ENCODE measurements at regions not wholly inside any gene's neighbourhood (a gene's known extent, or its start where the extent isn't known, plus 50 kb on each side); places are given as distances from the start of the nearest gene placed in this dataset.

DNA sequence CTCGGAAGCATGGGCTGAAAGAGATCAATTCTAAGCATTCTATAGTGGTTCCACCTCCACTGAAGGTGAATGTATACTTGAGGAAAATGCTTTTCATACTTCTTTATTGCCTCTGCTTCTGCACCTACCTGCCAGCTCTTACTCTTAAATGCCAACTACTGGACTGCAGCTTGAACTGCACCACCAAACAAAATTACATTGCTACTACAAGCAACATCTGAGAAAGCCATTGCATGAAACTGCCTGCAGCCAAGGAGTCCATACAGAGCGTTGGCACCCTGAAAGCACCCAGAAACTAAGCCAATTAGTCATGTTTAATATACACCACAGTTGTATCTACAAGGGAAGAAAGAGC lies 440.9 kb downstream of the BTBD3 start:
- DNase-seq (ENCODE audit: low read depth in 2 of 2): no peak

DNA sequence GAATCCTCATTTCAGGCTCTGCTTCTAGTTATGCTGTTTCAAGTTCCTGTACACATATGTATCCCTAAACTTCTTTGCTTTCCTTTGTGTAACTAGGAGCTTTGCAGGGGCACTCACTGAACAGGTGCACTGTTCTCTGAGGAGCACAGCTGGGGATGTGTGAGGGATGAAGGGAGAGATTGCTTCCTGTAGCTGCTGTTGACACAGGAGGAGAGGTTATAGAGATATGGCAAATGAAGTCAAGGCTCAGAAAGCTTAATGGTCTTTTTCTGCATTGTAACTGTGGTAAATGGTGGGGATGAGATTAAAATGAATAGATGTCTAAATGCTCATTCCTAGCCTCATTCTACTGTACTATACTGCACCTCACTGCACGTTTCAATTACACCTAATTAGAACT lies 454.3 kb downstream of the BTBD3 start:
- no peak for DNase-seq (ENCODE audit: low read depth in 2 of 2)

DNA sequence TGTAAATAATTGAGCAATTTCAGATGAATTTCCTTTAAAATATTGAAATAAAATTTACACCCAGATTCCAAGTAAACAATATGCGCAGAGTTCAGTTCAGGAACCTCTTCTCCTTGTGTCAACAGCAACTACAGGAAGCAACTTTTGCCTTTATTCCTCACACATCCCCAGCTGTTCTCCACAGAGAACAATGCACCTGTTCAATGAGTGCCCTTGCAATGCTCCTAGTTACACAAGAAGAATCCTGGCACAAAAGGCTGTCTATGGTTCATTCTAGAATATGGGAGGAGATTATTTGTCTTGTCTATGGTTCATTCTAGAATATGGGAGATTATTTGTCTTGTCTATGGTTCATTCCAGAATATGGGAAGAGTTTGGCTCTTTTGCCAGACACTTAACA lies 454.9 kb downstream of the BTBD3 start:
- no peak for DNase-seq (ENCODE audit: low read depth in 2 of 2)

DNA sequence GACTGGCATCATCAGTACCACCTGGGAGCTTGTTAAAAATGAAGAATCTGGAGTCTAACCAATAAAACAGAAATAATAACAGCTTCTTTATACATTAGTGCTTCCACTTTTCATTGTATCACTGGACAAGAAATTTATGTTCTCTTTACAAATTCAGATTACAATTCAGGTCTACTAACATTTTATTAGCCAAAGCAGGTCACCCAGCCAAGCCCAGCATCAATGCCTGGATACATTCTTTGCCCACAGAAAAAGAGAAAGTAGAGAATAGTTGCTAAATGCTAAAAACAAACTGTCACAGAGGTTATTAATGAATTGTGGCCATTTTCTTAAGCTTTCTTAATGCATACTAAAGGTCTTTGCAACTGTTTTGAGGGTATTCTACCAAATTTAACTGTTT lies 458.3 kb downstream of the BTBD3 start:
- DNase-seq (ENCODE audit: low read depth in 2 of 2): no peak

DNA sequence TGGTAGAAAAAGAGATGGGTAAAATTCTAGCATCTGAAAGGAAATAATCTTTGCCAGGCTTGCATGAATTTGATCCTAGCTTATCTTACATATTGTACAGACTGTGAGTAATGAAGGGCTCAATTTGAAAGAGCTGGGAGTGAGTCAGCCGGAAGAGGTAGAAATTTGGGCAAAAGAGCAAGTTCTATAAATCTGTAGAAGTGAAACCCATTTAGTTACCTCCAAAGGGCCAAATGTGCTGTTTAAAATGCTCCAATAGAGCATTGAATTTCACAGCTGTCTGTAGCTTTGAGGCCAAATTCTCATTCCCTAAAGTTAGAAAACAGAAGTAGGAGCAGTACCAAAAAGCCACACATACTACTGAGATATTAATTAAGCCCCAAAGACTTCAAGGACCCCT lies 466.1 kb downstream of the BTBD3 start:
- no peak for DNase-seq (ENCODE audit: low read depth in 2 of 2)

DNA sequence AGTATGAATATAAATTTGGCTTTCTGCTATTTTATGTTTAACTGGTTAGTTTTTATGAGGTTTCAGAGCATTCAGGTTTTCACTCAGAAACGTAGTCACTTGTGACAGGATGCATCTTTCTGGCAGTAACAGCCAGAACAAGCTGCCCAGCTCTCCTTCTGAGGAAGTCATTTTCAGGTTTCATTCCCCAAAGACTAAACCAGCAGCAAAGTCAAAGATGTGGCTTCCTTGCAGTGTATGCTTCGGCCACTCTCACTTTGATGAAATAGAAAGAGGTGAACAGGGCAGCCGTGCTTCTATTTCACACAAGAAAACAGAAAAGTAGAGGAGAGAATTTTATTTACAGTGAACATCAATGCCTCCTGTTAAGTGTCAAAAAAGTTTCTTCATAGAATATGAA lies 469.1 kb downstream of the BTBD3 start:
- no peak for DNase-seq (ENCODE audit: low read depth in 2 of 2)

DNA sequence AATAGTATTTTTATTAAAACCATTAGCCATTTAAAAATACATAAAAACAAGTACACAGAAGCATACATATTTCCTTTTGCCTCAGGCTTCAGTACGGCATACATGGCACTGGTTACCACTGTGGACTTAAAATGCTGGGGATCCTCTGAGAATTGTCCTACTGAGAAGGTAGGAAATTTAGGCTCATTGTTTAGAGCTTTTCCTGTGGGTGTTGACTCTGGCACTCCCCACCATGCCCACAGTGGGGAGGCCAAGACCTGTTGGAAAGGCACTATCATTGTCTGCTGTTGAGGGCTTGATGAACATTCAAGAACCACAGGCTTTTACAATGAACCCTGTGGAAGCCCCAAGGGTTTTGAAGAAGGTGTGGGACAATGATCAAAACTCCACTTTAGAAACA lies 473.4 kb downstream of the BTBD3 start:
- no peak for DNase-seq (ENCODE audit: low read depth in 2 of 2)

DNA sequence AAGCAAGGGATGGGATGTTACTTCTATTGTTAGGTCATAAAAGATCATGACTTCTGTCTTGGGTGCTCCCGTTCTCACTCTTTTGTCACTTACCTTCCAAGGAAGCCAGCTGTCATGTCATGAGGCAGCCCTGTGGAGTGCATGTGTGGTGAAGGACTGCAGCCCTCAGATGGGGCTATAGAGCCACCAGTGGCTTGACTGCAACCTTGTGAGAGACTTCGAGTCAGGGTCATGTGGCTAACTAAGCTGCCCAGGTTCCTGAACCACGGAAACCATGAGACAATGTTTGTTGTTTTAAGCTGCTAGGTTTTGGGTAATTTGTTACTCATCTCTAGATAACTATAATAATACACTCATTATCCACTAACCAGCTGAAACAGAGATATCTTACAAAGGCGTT lies 477.1 kb downstream of the BTBD3 start:
- no peak for DNase-seq (ENCODE audit: low read depth in 2 of 2)

DNA sequence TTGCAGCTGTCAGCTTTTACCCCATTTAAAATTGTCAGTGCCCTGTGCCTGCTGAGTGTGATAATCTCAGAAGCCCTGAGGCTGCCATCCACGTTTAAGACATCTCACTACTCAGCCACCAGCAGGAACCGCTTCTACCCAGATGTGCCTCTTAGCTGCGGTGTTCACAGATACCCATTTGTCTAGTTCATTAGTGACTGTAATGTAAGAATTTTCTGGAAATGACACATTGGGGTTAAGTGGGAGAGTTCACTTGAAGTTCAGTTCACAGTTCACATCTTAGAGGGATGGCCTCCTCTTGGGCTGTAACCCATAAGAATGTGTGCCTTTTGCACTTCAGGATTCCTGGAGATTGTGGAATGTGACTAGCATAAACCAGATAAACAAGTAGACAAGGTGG lies 477.7 kb downstream of the BTBD3 start:
- no peak for DNase-seq (ENCODE audit: low read depth in 2 of 2)

DNA sequence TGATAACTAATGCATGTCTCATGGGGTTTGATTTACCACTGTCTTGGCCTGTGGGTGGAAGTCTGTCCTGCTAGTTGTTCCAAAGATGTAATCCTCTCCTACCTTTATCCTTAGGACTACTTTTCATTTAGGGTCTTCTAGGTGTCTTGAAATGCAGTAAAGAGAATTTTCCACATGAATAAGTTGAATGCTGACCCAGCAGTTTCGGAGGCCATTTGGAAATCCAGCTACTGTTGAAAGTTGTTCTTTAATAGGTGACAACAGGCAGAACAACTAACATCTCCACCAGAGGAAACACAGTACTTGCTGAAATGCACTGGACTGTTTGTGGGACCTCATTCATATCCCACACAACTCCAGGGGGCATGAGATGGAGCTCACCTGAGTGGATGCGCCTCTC lies 478.1 kb downstream of the BTBD3 start:
- DNase-seq (ENCODE audit: low read depth in 2 of 2): no peak

DNA sequence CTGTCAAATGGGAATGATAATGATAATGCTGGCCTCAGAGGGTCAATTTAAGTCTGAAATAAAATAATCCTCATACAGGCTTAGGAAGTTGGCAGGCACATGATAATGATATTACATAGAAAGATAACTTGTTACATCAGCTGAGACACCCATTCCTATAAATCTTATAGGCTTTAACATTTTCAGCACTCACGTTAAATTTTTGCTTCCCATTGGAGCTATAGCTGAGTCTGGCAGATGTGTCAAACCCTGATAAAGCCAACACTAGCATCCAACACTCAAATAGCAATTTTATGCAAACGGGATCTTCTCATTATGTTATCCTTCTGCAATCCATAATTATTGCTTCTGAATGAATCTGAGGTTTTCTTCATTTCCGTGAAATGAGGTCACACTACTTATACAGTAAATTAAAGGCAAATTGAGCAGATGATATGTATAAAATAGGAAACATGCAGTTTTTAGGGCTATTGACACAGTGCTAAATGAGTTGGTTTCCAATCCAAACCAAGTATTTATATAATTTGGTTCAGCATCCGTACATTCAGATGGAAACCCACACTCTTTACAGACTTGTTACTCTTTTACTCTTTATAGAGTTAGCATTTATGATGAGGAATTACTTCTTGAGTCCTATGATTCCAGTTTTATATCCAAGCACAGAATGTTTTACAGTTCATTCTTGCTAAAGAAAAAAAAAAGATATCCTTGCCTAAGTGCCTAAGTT lies 481.6 kb downstream of the BTBD3 start:
- DNase-seq (ENCODE audit: low read depth in 2 of 2): no peak

DNA sequence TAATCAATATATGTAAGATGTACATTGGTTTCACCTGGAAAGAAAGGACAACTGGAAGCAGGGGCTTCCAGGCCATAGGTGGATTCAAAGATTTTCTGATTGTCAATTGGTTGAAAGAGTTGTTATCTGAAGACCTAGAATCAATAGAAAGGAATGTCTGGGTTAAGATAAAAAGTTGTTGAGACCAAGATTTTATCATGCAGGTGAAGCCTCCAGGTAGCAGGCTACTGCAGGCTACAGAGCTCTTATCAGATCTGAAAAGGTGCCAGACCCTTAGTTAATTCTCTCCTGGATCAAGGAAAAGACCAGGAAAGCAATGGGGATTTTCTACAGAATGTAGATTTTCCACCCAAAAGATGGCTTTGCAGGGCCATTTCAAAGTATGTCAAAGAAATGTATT lies 487.2 kb downstream of the BTBD3 start:
- DNase-seq (ENCODE audit: low read depth in 2 of 2): no peak

DNA sequence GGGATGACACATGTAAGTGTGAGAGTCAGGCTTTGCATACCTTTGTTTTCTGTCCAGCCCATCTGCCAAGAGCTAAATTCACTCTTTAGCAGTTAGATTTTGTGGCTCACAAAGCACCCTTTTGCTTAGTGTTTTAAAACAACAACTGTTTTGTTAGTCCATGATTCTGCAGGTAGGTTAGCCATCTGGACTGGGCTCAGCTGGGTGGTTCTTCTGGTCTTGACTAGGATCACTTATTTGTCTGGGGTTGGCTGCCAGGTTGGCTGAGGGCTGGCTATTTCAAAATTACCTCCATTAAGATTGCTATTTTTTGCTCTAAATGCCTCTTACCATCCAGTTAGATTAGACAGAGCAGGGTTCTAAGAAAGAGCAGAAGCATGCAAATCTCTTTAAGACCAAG lies 489.3 kb downstream of the BTBD3 start:
- DNase-seq (ENCODE audit: low read depth in 2 of 2): no peak

DNA sequence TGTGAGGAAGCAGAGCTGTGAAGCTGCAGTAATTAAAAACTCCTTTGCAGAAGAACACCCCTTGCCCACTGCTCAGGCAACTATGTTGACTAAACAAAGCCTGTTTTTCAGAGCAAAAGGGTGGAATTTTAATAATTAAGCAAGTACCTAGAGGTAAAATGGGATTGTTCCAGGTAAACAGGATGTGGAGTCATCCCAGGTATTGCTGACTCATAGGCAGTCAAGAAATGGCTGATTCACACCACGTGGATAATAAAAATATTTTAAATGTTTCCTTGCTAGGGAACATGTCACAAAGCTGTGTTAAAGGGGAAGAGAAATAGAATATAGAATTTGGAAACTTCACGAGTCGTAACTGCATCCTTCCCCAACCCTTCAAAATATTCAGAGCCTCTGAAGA lies 491.8 kb downstream of the BTBD3 start:
- DNase-seq (ENCODE audit: low read depth in 2 of 2): no peak

DNA sequence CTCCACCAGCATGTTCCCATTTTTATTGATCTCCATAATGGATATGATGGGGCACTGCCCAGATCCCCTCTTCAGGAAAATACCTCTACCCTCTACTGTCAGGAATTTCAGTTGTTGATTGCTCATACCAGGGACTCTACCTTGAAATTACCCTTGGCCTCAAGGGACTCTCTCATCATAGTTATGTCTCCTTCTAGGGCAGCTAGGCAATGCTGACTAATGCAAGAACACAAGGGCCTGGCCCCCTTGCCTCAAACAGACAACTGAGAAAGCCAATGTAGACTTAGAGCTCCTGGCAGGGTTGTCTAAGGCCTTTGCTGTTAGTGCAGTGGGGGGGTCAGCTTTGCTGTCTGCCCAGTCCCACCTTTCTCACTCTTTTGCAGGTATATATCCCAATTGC lies 493.1 kb downstream of the BTBD3 start:
- no peak for DNase-seq (ENCODE audit: low read depth in 2 of 2)

DNA sequence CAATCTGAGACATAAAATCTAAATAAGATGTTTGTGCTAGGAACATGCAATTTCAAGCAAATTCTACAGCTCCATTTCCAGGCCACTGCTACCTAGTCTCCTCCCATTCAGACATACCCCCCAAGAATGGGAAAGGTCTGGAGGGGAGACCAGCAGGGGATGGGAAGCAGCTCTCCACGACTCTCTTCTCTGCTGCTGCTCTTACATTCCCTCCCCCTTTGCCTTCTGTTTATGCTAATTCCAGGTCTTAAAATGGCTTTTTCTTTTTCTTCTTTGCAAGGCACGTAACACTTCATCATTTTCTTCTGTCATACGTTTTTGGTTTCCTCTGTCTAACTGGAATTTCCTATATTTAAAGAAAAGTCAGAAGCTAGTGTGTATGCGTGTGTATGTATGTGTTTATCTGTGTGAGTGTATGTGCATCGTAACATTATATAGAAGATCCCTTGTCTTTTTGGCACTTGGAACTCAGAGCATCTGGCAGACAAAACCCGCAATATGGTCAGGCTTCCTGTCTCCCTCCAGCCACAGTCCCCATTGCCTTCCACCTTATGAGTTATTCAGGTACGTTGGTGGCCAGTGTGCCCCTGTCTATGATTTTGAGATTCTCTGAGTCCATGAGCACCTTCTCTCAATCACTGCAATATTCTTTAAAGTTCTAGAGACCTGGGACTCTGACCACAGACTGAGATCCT lies 493.7 kb downstream of the BTBD3 start:
- DNase-seq (ENCODE audit: low read depth in 2 of 2): no peak

DNA sequence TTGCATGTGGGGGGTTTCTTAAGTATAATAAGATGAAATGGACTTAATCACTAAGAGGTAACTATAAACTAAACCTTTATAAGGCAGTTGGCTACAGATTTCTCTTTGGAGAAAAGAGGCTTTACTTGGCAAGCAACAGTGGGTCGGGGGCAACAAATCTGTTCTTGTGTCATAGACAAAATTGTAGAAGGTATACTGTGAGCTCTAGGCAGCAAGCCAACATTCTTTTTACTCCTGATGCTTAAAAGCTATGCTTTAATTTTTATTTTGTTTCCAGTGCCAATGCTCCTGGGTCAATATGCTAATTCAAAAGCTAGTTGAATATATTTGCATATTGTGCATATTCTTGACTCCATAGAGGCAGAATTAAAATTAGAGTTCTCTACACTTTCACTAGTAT lies 495.4 kb downstream of the BTBD3 start:
- DNase-seq (ENCODE audit: low read depth in 2 of 2): no peak

DNA sequence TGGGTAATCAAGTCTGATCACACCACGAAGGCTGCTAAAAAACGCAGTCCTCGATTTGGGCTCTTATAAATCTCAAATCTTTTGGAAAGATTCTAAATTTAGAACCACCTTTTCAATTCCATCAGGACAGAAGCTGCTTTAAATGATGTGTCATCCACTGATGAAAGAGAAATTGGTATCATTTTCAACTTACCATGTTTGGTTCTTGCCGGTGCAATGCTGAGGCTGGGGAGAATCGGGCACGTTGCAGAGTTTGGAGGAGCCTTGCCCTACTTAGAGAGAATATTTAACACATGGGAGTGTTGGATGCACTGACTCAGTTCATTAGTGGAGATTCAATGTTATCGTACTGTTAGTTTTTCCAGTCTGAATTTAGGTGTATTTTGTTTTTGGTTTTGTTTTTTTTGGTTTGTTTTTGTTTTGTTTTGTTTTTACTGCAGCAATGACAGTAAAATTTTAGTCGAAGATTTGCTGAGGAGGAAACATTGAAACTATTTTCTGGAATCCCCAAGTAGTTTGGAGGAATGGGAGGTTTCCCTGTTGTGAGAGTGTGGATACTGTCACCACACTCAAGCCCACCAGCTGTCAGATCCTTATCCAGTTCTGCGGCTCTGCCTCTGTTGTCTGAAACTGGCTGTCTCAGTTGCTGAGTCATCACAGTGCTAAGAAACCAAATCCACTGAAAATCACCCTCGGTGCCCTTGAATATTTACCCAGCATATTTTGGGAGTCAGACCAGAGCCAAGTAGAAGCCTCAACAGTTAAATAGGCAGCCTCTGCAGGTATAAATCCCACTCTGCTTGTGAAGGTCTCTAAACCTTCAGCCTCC lies 497.0 kb downstream of the BTBD3 start:
- no peak for DNase-seq (ENCODE audit: low read depth in 2 of 2)

DNA sequence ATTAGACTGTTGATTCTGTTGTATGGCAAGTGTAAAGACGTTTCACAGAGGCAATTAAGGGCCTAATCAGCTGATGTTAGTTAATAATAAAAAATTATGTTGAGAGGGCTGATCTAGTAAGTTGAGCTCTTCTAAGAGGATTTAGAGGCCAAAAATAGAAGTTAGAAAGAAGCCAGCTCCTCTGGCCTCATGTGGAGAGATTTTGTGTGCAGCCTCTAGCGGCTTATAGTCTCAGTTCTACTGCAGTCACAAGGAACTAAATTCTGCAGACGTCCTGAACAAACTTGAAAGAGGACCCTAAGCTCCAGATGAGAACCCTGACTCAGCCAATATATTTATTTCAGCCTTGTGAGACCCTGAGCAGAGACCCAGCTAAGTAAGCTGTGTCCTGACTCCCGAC lies 498.6 kb downstream of the BTBD3 start:
- DNase-seq (ENCODE audit: low read depth in 2 of 2): no peak

DNA sequence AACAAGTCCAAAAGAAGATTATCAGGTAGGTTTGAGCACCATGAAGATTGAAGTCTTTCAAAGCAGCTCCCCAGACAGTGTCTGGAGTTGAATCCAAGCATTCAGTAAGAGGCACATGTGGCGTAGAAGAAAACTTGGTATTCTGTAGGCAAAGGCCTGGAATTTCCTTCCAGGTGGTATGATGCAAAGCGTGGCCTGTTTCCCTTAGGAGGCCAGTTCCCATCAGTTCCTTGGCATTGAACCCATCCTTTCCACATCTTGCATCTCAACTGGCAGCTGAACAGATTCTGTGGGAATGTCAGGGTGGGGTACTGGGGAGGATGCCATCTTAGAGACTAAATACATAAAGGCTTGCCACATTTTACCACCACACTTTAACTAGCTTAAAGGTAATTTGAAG lies 516.0 kb downstream of the BTBD3 start:
- no peak for DNase-seq (ENCODE audit: low read depth in 2 of 2)

DNA sequence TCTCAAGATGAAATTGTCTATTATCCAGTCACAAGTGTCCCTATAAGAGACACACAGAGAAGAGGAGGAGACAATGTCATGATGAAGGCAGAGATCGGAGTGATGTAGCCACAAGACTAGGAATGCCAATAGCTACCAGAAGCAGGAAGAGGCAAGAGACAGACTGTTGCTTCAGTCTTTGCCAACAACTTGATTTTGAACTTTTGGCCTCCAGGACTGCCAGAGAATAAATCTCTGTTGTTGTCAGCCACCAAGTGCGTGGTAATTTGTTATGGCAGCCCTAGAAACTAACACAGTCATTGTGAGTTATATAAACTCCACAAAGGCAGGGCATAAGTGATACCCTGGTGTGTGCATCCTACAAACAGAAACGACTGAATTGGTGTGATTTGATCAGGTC lies 517.0 kb downstream of the BTBD3 start:
- no peak for DNase-seq (ENCODE audit: low read depth in 2 of 2)

DNA sequence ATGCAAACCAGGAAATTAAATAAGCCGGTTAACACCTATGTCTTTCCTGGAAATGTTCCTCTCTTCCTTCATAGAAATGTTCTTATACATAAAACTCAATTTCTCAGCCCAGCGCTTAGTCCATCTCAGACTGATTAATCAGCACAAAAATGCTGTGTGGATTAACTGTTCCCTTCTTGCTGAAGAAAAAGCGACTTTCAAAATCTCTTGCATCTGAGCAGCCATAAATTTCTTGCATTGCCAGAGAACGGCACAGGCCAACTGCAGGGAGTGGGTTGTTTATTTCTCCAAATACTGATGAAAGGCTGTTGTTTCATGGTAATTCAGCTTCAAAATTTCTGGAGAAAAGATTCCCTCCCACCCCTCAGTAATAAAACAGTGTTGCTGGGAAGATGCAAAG lies 517.6 kb downstream of the BTBD3 start:
- DNase-seq (ENCODE audit: low read depth in 2 of 2): no peak

DNA sequence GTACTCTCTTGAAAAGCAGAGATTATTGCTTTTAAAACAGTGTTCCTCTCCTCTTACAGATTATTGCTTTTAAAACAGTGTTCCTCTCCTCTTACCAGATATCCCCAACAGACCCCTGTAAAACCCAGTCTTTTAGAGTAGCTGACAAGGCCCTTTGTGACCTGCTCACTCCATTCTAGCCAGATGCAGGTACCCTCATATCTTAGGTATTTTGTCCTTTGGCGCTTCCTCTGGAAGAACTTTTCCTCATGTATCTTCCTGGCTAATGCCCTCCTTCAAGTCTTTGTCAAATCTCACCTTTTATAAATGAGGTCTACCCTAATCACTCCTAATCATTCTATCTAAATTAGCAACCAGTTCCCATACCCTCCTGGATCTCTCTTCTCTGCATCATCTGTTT lies 536.0 kb downstream of the BTBD3 start:
- DNase-seq (ENCODE audit: low read depth in 2 of 2): no peak
